HFFc6 (cell line): ENCODE measurements at regions not wholly inside any gene's neighbourhood (a gene's known extent, or its start where the extent isn't known, plus 50 kb on each side); places are given as distances from the start of the nearest gene placed in this dataset.
"Not testable (repeated sequence)": the region's sequence is repeated elsewhere in the genome, so short reads cannot be mapped to it uniquely, and the experiment has no call there.

Experiments
- DNase-seq: peaks from one replicate; pipeline ENCODE4 v3.0.0-alpha.2; 2018
- H3K27ac Mint-ChIP-seq: 2 replicates; pipeline ENCODE4 v1.8.0; 2020; ENCODE audit warnings: mild to moderate bottlenecking, mixed read lengths
- H3K27me3 Mint-ChIP-seq: 2 replicates; pipeline ENCODE4 v1.8.0; 2021; ENCODE audit warnings: mild to moderate bottlenecking, moderate library complexity, mixed read lengths; ENCODE audit not compliant: insufficient read depth
- H3K36me3 Mint-ChIP-seq: 2 replicates; pipeline ENCODE4 v1.8.0; 2021; ENCODE audit warnings: low read depth, mixed read lengths
- H3K4me1 Mint-ChIP-seq: 2 replicates; pipeline ENCODE4 v1.8.0; 2020; ENCODE audit warnings: low read depth, mixed read lengths
- H3K4me3 Mint-ChIP-seq: 2 replicates; pipeline ENCODE4 v1.8.0; 2020; ENCODE audit warnings: mild to moderate bottlenecking, moderate library complexity, mixed read lengths
- H3K9me3 Mint-ChIP-seq: 2 replicates; pipeline ENCODE4 v1.8.0; 2020; ENCODE audit warnings: mild to moderate bottlenecking, mixed read lengths
- TF ChIP-seq, protein P1 (sequence below): fragments of 200-600 bp; sonication (generic); IDR thresholded peaks from 2 replicates; pipeline ENCODE4 v1.5.0; 2021; ENCODE audit warnings: antibody characterized with exemption, mild to moderate bottlenecking

- DNase-seq: no peak
- Mint-ChIP-seq H3K36me3 (peaks cover 10% of the 10 kb centered on the region), H3K9me3 (peaks cover 6% of the 10 kb centered on the region), H3K27ac (no peak overlapping the region), H3K4me1 (peaks cover 8% of the 10 kb centered on the region), H3K27me3 (no peaks in the 10 kb centered on the region), H3K4me3 (no peak overlapping the region)
- TF ChIP-seq, protein P1, sequence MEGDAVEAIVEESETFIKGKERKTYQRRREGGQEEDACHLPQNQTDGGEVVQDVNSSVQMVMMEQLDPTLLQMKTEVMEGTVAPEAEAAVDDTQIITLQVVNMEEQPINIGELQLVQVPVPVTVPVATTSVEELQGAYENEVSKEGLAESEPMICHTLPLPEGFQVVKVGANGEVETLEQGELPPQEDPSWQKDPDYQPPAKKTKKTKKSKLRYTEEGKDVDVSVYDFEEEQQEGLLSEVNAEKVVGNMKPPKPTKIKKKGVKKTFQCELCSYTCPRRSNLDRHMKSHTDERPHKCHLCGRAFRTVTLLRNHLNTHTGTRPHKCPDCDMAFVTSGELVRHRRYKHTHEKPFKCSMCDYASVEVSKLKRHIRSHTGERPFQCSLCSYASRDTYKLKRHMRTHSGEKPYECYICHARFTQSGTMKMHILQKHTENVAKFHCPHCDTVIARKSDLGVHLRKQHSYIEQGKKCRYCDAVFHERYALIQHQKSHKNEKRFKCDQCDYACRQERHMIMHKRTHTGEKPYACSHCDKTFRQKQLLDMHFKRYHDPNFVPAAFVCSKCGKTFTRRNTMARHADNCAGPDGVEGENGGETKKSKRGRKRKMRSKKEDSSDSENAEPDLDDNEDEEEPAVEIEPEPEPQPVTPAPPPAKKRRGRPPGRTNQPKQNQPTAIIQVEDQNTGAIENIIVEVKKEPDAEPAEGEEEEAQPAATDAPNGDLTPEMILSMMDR: no peak
These were observed 126.6 kb upstream of the GNAI1 start for GRCh38 chr7:80008039-80008438.

DNA sequence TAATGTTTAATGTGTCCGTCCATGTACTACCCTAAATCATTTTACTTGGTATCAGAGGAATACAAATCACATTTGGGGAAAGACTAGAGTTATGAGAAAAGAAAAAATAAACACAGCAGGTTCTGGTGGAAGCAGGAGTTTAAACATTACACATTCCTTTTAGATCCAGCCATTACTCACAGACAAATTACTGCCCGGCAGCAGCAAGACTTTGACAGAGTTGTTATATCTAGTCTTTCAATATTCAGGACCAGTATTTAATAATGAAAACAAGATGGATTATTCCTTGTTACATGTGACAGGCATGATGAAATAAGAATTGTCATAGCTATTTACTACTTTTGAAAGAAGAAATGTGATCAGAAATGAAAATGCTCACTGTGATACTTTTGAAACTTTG lies 131.8 kb upstream of the GNAI1 start:
- Mint-ChIP-seq H3K4me3 (peak overlapping the region; percentile 44), H3K36me3 (peaks cover 5% of the 10 kb centered on the region; the same call in 1 of the 2 replicates), H3K9me3 (no peaks in the 10 kb centered on the region), H3K27me3 (no peaks in the 10 kb centered on the region), H3K27ac (peak overlapping the region; percentile 70), H3K4me1 (peaks cover 46% of the 10 kb centered on the region)
- no peak for DNase-seq
- TF ChIP-seq, protein P1: no peak

DNA sequence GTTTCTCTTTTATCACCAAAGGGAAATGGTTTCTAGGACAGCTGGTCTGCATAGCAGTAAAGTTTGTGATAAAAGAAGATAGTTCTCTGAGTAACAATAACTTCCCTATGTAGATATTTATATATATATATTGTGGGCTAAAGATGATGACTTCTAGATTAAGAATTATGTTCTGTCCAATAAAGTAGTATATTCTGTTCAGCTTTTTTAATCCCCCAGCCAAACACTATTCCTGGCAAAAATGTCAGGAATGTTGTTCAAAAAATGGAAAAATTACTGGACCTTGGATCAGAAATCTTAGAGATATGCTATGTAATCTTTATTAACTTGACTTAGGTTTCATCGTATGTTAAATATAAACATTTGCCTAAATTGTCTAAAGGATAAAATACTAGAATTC lies 136.3 kb upstream of the GNAI1 start:
- peaks cover 17% of the 10 kb centered on the region for H3K36me3 Mint-ChIP-seq
- 0 out of 2 replicates have a peak, but pooled peaks cover 4% of the 10 kb centered on the region for H3K9me3 Mint-ChIP-seq
- H3K4me1 Mint-ChIP-seq: peaks cover 54% of the 10 kb centered on the region
- TF ChIP-seq, protein P1: no peak
- no peaks in the 10 kb centered on the region for H3K27me3 Mint-ChIP-seq
- H3K4me3 Mint-ChIP-seq: no peak overlapping the region
- no peak for DNase-seq
- 0 out of 2 replicates have a peak overlapping the region, but pooled peaks have one; percentile 36 for H3K27ac Mint-ChIP-seq

DNA sequence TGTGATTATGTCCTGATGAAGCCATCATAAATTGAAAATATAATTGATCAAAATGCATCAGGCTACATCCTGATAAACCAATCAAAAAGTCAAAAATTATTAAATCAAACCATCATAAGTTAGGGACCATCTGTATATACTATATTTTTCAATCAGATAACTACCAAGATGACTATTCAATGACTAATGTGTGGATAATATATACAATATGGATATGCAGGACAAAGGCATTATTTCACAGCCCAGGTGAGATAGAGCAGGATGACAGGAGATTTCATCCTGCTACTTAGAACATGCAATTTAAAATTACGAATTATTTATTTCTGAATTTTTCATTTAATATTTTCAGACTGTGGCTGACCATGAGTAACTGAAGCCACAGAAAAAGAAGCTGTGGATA lies 137.3 kb upstream of the GNAI1 start:
- Mint-ChIP-seq H3K9me3 (0 out of 2 replicates have a peak, but pooled peaks cover 4% of the 10 kb centered on the region), H3K27ac (no peak overlapping the region), H3K27me3 (no peaks in the 10 kb centered on the region), H3K36me3 (peaks cover 17% of the 10 kb centered on the region), H3K4me1 (peaks cover 44% of the 10 kb centered on the region), H3K4me3 (no peak overlapping the region)
- DNase-seq: no peak
- TF ChIP-seq, protein P1: no peak

DNA sequence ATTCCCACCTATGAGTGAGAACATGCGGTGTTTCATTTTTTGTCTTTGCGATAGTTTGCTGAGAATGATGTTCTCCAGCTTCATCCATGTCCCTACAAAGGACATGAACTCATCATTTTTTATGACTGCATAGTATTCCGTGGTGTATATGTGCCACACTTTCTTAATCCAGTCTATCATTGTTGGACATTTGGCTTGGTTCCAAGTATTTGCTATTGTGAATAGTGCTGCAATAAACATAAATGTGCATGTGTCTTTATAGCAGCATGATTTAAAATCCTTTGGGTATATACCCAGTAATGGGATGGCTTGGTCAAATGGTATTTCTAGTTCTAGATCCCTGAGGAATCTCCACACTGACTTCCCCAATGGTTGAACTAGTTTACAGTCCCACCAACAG lies 138.9 kb upstream of the GNAI1 start:
- H3K36me3 Mint-ChIP-seq: peaks cover 19% of the 10 kb centered on the region
- not testable (repeated sequence) for H3K9me3 Mint-ChIP-seq, H3K27me3 Mint-ChIP-seq, H3K27ac Mint-ChIP-seq, H3K4me3 Mint-ChIP-seq, DNase-seq
- peaks cover 39% of the 10 kb centered on the region for H3K4me1 Mint-ChIP-seq

DNA sequence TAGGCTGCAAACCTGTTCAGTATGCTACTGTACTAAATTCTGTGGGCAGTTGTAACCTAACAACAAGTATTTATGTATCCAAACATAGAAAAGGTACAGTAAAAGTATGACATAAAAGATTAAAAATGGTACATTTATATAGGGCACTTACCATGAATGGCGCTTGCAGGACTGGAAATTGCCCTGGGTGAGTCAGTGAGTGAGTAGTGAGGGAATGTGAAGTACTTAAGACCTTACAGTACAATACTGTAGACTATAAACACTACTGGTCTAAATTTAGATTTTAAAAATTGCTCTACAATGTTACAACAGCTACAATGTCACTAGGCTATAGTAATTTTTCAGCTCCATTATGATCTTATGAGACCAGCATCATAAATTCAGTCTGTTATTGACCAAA lies 146.0 kb upstream of the GNAI1 start:
- Mint-ChIP-seq H3K4me3 (peak overlapping the region; percentile 17; the same call in 1 of the 2 replicates), H3K27me3 (no peaks in the 10 kb centered on the region), H3K36me3 (peaks cover 16% of the 10 kb centered on the region), H3K27ac (peak overlapping the region; percentile 81), H3K4me1 (peaks cover 64% of the 10 kb centered on the region), H3K9me3 (no peaks in the 10 kb centered on the region)
- TF ChIP-seq, protein P1: no peak
- DNase-seq: peak; percentile 76
